GM12878 (cell line): ENCODE measurements at regions not wholly inside any gene's neighbourhood (a gene's known extent, or its start where the extent isn't known, plus 50 kb on each side); places are given as distances from the start of the nearest gene placed in this dataset.

Source experiments
- ATAC-seq: fragments of 200-7000 bp; cut with Tn5 transposase; 3 replicates; pipeline ENCODE4 v1.9.1; 2020; ENCODE audit warnings: mild to moderate bottlenecking, moderate library complexity
- BruUV-seq: library from RNA; stranded (reverse); fragments of 400-500 nt; replicated peaks from 2 replicates; lab custom pipeline; 2021; lab: Mats Ljungman, UMichigan
- CTCF ChIA-PET: fragments of 300-600 bp; sonication (Branson Sonifier 250); formaldehyde crosslinking; extraction: SDS; loops from one replicate; lab custom pipeline; 2021; ENCODE audit warnings: inconsistent platforms; lab: Yijun Ruan, JAX
- POLR2A ChIA-PET: fragments of 350-600 bp; formaldehyde crosslinking; extraction: SDS; loops from one replicate; lab custom pipeline; 2021; ENCODE audit warnings: inconsistent platforms; lab: Charles Lee
- RAD21 ChIA-PET: fragments of 300-600 bp; sonication (Branson Sonifier 250); formaldehyde crosslinking; loops from one replicate; lab custom pipeline; 2023; ENCODE audit warnings: antibody characterized with exemption; ENCODE audit not compliant: unreplicated experiment; lab: Charles Lee
- SMC1A ChIA-PET: fragments of 300-600 bp; sonication (Branson Sonifier 250); formaldehyde crosslinking; loops from one replicate; lab custom pipeline; 2023; ENCODE audit not compliant: unreplicated experiment, uncharacterized antibody; lab: Charles Lee
- DNase-seq: peaks from one replicate; pipeline ENCODE4 v3.0.0-alpha.2; 2011; ENCODE audit warnings: low read depth, low spot score
- FAIRE-seq: peaks from 3 replicates; lab custom pipeline; 2011; peaks lifted over from hg19 to GRCh38; lab: Jason Lieb, UNC
- H2AFZ ChIP-seq: 2 replicates; pipeline ENCODE4 v1.6.0; 2011; ENCODE audit warnings: low read depth, low read length, control low read depth; ENCODE audit not compliant: control insufficient read depth
- H3K27ac ChIP-seq: 2 replicates; pipeline ENCODE4 v1.5.1; 2011; ENCODE audit warnings: control low read depth; ENCODE audit not compliant: control insufficient read depth, insufficient read depth
- H3K27me3 ChIP-seq, 2 experiments: replicated peaks in 1 of 2; 2 replicates each; pipeline versions ENCODE4 v1.6.0 to v1.6.1; 2011; ENCODE audit warnings: low read length in 1 of 2; ENCODE audit not compliant: control insufficient read depth in 2 of 2, insufficient read depth in 2 of 2
- H3K36me3 ChIP-seq, 2 experiments: 2 replicates each; pipeline ENCODE4 v1.5.1; 2011; ENCODE audit warnings: low read length in 1 of 2; ENCODE audit not compliant: control insufficient read depth in 2 of 2, insufficient read depth in 2 of 2
- H3K4me1 ChIP-seq: 2 replicates; pipeline ENCODE4 v1.6.1; 2011; ENCODE audit warnings: mild to moderate bottlenecking, low read length, moderate library complexity, mixed read lengths; ENCODE audit not compliant: control insufficient read depth, insufficient read depth
- H3K4me2 ChIP-seq: 2 replicates; pipeline ENCODE4 v1.6.0; 2011; ENCODE audit warnings: control low read depth; ENCODE audit not compliant: control insufficient read depth, insufficient read depth
- H3K4me3 ChIP-seq: fragments of 200-600 bp; sonication (generic); 2 replicates; pipeline ENCODE4 v1.5.1; 2016
- H3K79me2 ChIP-seq: 2 replicates; pipeline ENCODE4 v1.6.0; 2011; ENCODE audit warnings: low read length; ENCODE audit not compliant: control insufficient read depth, insufficient read depth
- H3K9ac ChIP-seq: 2 replicates; pipeline ENCODE4 v1.8.0; 2011; ENCODE audit warnings: low read length, control low read depth, mixed read lengths; ENCODE audit not compliant: control insufficient read depth, insufficient read depth
- H3K9me3 ChIP-seq: replicated peaks from 3 replicates; pipeline ENCODE4 v1.5.1; 2011; ENCODE audit warnings: mild to moderate bottlenecking, low read length; ENCODE audit not compliant: control insufficient read depth, insufficient read depth
- H4K20me1 ChIP-seq: 2 replicates; pipeline ENCODE4 v1.6.0; 2011; ENCODE audit not compliant: control insufficient read depth, insufficient read depth
- BCL3 ChIP-seq: IDR thresholded peaks from 2 replicates; pipeline ENCODE4 v1.6.1; 2011; ENCODE audit warnings: borderline replicate concordance, low read depth, mild to moderate bottlenecking, moderate library complexity, low read length; ENCODE audit not compliant: insufficient read depth, poor library complexity, severe bottlenecking
- BMI1 ChIP-seq: fragments of 450-650 bp; IDR thresholded peaks from 2 replicates; pipeline ENCODE4 v1.6.1; 2016; ENCODE audit warnings: mild to moderate bottlenecking, moderate library complexity, borderline replicate concordance
- CUX1 ChIP-seq: IDR thresholded peaks from 2 replicates; pipeline ENCODE4 v1.6.1; 2012; ENCODE audit warnings: improper control_type of control experiment, low read depth, low read length; ENCODE audit not compliant: insufficient replicate concordance
- FOS ChIP-seq: IDR thresholded peaks from 3 replicates; pipeline ENCODE4 v1.6.1; 2011; ENCODE audit warnings: borderline replicate concordance; ENCODE audit not compliant: insufficient read length; ENCODE audit errors: extremely low read depth
- KAT2A ChIP-seq: conservative IDR thresholded peaks from 2 replicates; pipeline ENCODE4 v1.6.1; 2011; ENCODE audit warnings: low read depth, low read length; ENCODE audit not compliant: control insufficient read depth
- NFIC ChIP-seq: IDR thresholded peaks from 2 replicates; pipeline ENCODE4 v1.6.1; 2012; ENCODE audit warnings: low read depth, mild to moderate bottlenecking, inconsistent platforms, low read length, moderate library complexity
- NFYA ChIP-seq: IDR thresholded peaks from 2 replicates; pipeline ENCODE4 v1.6.1; 2011; ENCODE audit warnings: low read depth, mild to moderate bottlenecking, low read length, improper control_type of control experiment, borderline replicate concordance
- NFYB ChIP-seq: IDR thresholded peaks from 2 replicates; pipeline ENCODE4 v1.6.1; 2011; ENCODE audit warnings: low read depth, mild to moderate bottlenecking, low read length, improper control_type of control experiment, moderate library complexity; ENCODE audit not compliant: insufficient read depth
- POLR2AphosphoS5 ChIP-seq: IDR thresholded peaks from 2 replicates; pipeline ENCODE4 v1.6.1; 2011; ENCODE audit warnings: mild to moderate bottlenecking, low read length, inconsistent platforms
- RELB ChIP-seq: fragments of 450-650 bp; IDR thresholded peaks from 2 replicates; pipeline ENCODE4 v1.6.1; 2017; ENCODE audit warnings: low read depth, mild to moderate bottlenecking, moderate library complexity
- WGBS: methylation state at CpG from one replicate; pipeline ENCODE4 v1.1.6; 2016; ENCODE audit warnings: low lambda C conversion rate; ENCODE audit not compliant: insufficient replicate concordance, insufficient coverage; ENCODE audit errors: missing lambda C conversion rate; 5-methylcytosine and 5-hydroxymethylcytosine counted together
- in situ Hi-C: fragments of 300-500 bp; cut with MboI; formaldehyde crosslinking; loops from 9 replicates; pipeline ENCODE4 v1.14.3; 2018; ENCODE audit warnings: mixed read lengths
- intact Hi-C: fragments of 100-400 bp; cut with micrococcal nuclease; formaldehyde crosslinking; loops from one replicate; pipeline ENCODE4 v1.14.2; 2022; ENCODE audit not compliant: unreplicated experiment

- no TSS peak for BruUV-seq
- no peak for DNase-seq
- no peak overlapping the region for H3K9ac ChIP-seq
- no peaks in the 10 kb centered on the region for H4K20me1 ChIP-seq
- intact Hi-C loops, result no loop called here
- no peaks in the 10 kb centered on the region for H3K27me3 ChIP-seq
- no peak for ATAC-seq
- no peaks in the 10 kb centered on the region for H3K4me1 ChIP-seq
- H3K79me2 ChIP-seq, result no peaks in the 10 kb centered on the region
- H2AFZ ChIP-seq, result no peak overlapping the region
- in situ Hi-C loops, result no loop called here
- H3K9me3 ChIP-seq, result no peaks in the 10 kb centered on the region
- H3K4me2 ChIP-seq, result no peak overlapping the region
- H3K36me3 ChIP-seq, result no peaks in the 10 kb centered on the region
- ChIA-PET POLR2A (no interaction called here), SMC1A (no interaction called here), CTCF (no interaction called here), RAD21 (no interaction called here)
- H3K27ac ChIP-seq, result no peak overlapping the region
- no peak for FAIRE-seq
- 47% methylated on average over 3 of the region's 3 CpGs for WGBS
- no peak overlapping the region for H3K4me3 ChIP-seq
- no peak for TF ChIP-seq BMI1
- no peak for TF ChIP-seq FOS
- TF ChIP-seq NFYB, result no peak
- no peak for TF ChIP-seq KAT2A
- TF ChIP-seq POLR2AphosphoS5, result no peak
- TF ChIP-seq NFIC, result no peak
- TF ChIP-seq RELB, result no peak
These were observed 201.0 kb upstream of the PTBP2 start for GRCh38 chr1:96520579-96520947.

- ChIA-PET RAD21 (no interaction called here), POLR2A (no interaction called here), SMC1A (no interaction called here), CTCF (no interaction called here)
- H2AFZ ChIP-seq, result no peak overlapping the region
- intact Hi-C loops (no loop called here), in situ Hi-C loops (no loop called here)
- H3K9ac ChIP-seq, result no peak overlapping the region
- no TSS peak for BruUV-seq
- WGBS, result 10% methylated on average over 6 of the region's 6 CpGs
- H3K4me2 ChIP-seq, result no peak overlapping the region
- H3K4me3 ChIP-seq, result no peak overlapping the region
- ATAC-seq, result no peak
- H3K9me3 ChIP-seq, result no peaks in the 10 kb centered on the region
- H3K27ac ChIP-seq, result no peak overlapping the region
- no peaks in the 10 kb centered on the region for H3K36me3 ChIP-seq
- H3K4me1 ChIP-seq, result no peaks in the 10 kb centered on the region
- H3K79me2 ChIP-seq, result no peaks in the 10 kb centered on the region
- no peaks in the 10 kb centered on the region for H3K27me3 ChIP-seq
- no peaks in the 10 kb centered on the region for H4K20me1 ChIP-seq
- no peak for DNase-seq
- FAIRE-seq, result no peak
- TF ChIP-seq CUX1 (no peak), BCL3 (no peak), NFYA (no peak)
These were observed 200.6 kb upstream of the PTBP2 start for GRCh38 chr1:96521010-96521409.
